IPS-15b (cell line): ENCODE measurements at regions not wholly inside any gene's neighbourhood (a gene's known extent, or its start where the extent isn't known, plus 50 kb on each side); places are given as distances from the start of the nearest gene placed in this dataset.

Source experiments
- H3K27me3 ChIP-seq: one replicate; pipeline ENCODE4 v1.6.1; 2013; ENCODE audit warnings: low read length; ENCODE audit not compliant: control insufficient read depth, insufficient read depth
- H3K36me3 ChIP-seq: one replicate; pipeline ENCODE4 v1.6.1; 2013; ENCODE audit warnings: low read length; ENCODE audit not compliant: control insufficient read depth, insufficient read depth
- H3K4me1 ChIP-seq: one replicate; pipeline ENCODE4 v1.6.1; 2013; ENCODE audit warnings: mild to moderate bottlenecking, low read length; ENCODE audit not compliant: control insufficient read depth, insufficient read depth
- H3K4me3 ChIP-seq: one replicate; pipeline ENCODE4 v1.5.1; 2013; ENCODE audit warnings: low read depth, low read length
- H3K9ac ChIP-seq: one replicate; pipeline ENCODE4 v1.6.1; 2013; ENCODE audit warnings: low read depth, mild to moderate bottlenecking, low read length
- H3K9me3 ChIP-seq: one replicate; pipeline ENCODE4 v1.6.1; 2013; ENCODE audit warnings: mild to moderate bottlenecking, low read length; ENCODE audit not compliant: control insufficient read depth, insufficient read depth

GRCh38 chr6:169996378-169997051 lies 245.1 kb downstream of the ERMARD start:
- no peaks in the 10 kb centered on the region for H3K4me1 ChIP-seq
- no peak overlapping the region for H3K9ac ChIP-seq
- H3K9me3 ChIP-seq, result peaks cover 3% of the 10 kb centered on the region

GRCh38 chr6:169994739-169995138 lies 243.3 kb downstream of the ERMARD start:
- Histone ChIP-seq H3K36me3 (no peaks in the 10 kb centered on the region), H3K27me3 (no peaks in the 10 kb centered on the region), H3K4me1 (no peaks in the 10 kb centered on the region)

More at GRCh38 chr6:169996378-169997051, 245.1 kb downstream of the ERMARD start:
- H3K27me3 ChIP-seq, result no peaks in the 10 kb centered on the region
- no peaks in the 10 kb centered on the region for H3K36me3 ChIP-seq
- H3K4me3 ChIP-seq, result no peak overlapping the region

GRCh38 chr6:169993861-169994481 lies 242.5 kb downstream of the ERMARD start:
- no peaks in the 10 kb centered on the region for H3K9me3 ChIP-seq
- no peak overlapping the region for H3K9ac ChIP-seq
- no peaks in the 10 kb centered on the region for H3K27me3 ChIP-seq
- H3K36me3 ChIP-seq, result no peaks in the 10 kb centered on the region
- H3K4me3 ChIP-seq, result no peak overlapping the region
- H3K4me1 ChIP-seq, result no peaks in the 10 kb centered on the region

More at GRCh38 chr6:169994739-169995138, 243.3 kb downstream of the ERMARD start:
- no peak overlapping the region for H3K4me3 ChIP-seq
- no peaks in the 10 kb centered on the region for H3K9me3 ChIP-seq
- no peak overlapping the region for H3K9ac ChIP-seq

GRCh38 chr6:169991913-169992312 lies 240.5 kb downstream of the ERMARD start:
- Histone ChIP-seq H3K9me3 (no peaks in the 10 kb centered on the region), H3K4me1 (no peaks in the 10 kb centered on the region), H3K36me3 (no peaks in the 10 kb centered on the region), H3K9ac (no peak overlapping the region), H3K27me3 (no peaks in the 10 kb centered on the region), H3K4me3 (no peak overlapping the region)

GRCh38 chr6:169991031-169991390 lies 239.6 kb downstream of the ERMARD start:
- no peaks in the 10 kb centered on the region for H3K36me3 ChIP-seq
- H3K4me3 ChIP-seq, result no peak overlapping the region
- no peaks in the 10 kb centered on the region for H3K27me3 ChIP-seq
- no peak overlapping the region for H3K9ac ChIP-seq
- no peaks in the 10 kb centered on the region for H3K9me3 ChIP-seq
- no peaks in the 10 kb centered on the region for H3K4me1 ChIP-seq

- Histone ChIP-seq H3K9ac (no peak overlapping the region), H3K4me3 (no peak overlapping the region), H3K36me3 (no peaks in the 10 kb centered on the region), H3K27me3 (no peaks in the 10 kb centered on the region), H3K4me1 (no peaks in the 10 kb centered on the region), H3K9me3 (no peaks in the 10 kb centered on the region)
Observed at GRCh38 chr6:169990095-169991030, 238.9 kb downstream of the ERMARD start.

- H3K9ac ChIP-seq, result no peak overlapping the region
- no peaks in the 10 kb centered on the region for H3K27me3 ChIP-seq
- no peaks in the 10 kb centered on the region for H3K4me1 ChIP-seq
- no peaks in the 10 kb centered on the region for H3K9me3 ChIP-seq
- no peak overlapping the region for H3K4me3 ChIP-seq
- no peaks in the 10 kb centered on the region for H3K36me3 ChIP-seq
Observed at GRCh38 chr6:169989594-169989993, 238.2 kb downstream of the ERMARD start.

GRCh38 chr6:169988769-169989550 lies 237.5 kb downstream of the ERMARD start:
- H3K9ac ChIP-seq, result no peak overlapping the region
- no peaks in the 10 kb centered on the region for H3K4me1 ChIP-seq
- no peaks in the 10 kb centered on the region for H3K27me3 ChIP-seq
- no peaks in the 10 kb centered on the region for H3K9me3 ChIP-seq
- no peaks in the 10 kb centered on the region for H3K36me3 ChIP-seq
- H3K4me3 ChIP-seq, result no peak overlapping the region

GRCh38 chr6:169986848-169987498 lies 235.6 kb downstream of the ERMARD start:
- Histone ChIP-seq H3K27me3 (no peaks in the 10 kb centered on the region), H3K4me1 (no peaks in the 10 kb centered on the region), H3K9ac (no peak overlapping the region), H3K4me3 (no peak overlapping the region), H3K36me3 (no peaks in the 10 kb centered on the region), H3K9me3 (no peaks in the 10 kb centered on the region)

GRCh38 chr6:169986171-169986847 lies 234.9 kb downstream of the ERMARD start:
- no peak overlapping the region for H3K9ac ChIP-seq

More at GRCh38 chr6:169986171-169986847, 234.9 kb downstream of the ERMARD start:
- Histone ChIP-seq H3K9me3 (no peaks in the 10 kb centered on the region), H3K27me3 (no peaks in the 10 kb centered on the region), H3K4me3 (no peak overlapping the region), H3K4me1 (no peaks in the 10 kb centered on the region), H3K36me3 (no peaks in the 10 kb centered on the region)
